ENCODE measurements at regions not wholly inside any gene's neighbourhood (a gene's known extent, or its start where the extent isn't known, plus 50 kb on each side); places are given as distances from the start of the nearest gene placed in this dataset.
"Not testable (repeated sequence)": the region's sequence is repeated elsewhere in the genome, so short reads cannot be mapped to it uniquely, and the experiment has no call there.

DNA sequence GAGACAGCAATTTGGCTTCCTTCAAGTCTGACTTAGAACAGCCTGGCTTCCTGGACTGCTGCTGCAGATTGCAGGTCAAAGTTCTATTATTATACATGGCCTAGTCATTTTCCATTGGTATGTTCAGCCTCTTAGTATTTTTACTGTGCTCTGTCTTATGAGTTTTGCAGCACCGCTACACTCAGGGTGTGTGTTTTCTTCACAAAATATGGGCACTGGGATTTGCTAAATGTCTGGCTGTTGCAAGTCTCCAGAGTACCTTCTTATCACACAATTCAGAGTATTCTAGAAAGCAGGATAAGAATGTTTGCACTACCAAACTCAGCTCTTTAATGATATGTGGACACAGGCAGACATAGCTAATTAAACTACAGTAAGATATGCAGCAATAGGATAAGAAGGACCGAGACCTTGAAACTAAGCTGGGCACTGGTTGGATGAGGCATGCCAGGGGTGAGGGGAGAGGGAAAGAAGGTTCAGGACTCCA is 203.0 kb upstream of the PDZRN3 start:
- Histone ChIP-seq H3K4me3 (ENCODE audit: control insufficient read depth in 1 of 7, extremely low read depth in 1 of 7, insufficient read depth in 4 of 7, low read depth in 2 of 7, low read length in 6 of 7) (no peak overlapping the region), H3K4me1 (ENCODE audit: control extremely low read depth in 1 of 4, control insufficient read depth in 4 of 4, insufficient read depth in 4 of 4, low read length in 3 of 4) (no peaks in the 10 kb centered on the region), H3K27me3 (replicated peaks in 2 of 5; ENCODE audit: control insufficient read depth in 4 of 5, insufficient read depth in 5 of 5, low read length in 4 of 5) (no peaks in the 10 kb centered on the region), H3K27ac (ENCODE audit: insufficient read depth in 1 of 2, low read depth in 1 of 2, low read length in 2 of 2, poor library complexity in 1 of 2, severe bottlenecking in 2 of 2) (no peak overlapping the region), H3K36me3 (ENCODE audit: control insufficient read depth in 4 of 4, insufficient read depth in 4 of 4, low read length in 3 of 4) (no peaks in the 10 kb centered on the region), H3K9me3 (ENCODE audit: control extremely low read depth in 1 of 5, control insufficient read depth in 4 of 5, insufficient read depth in 2 of 5, low read depth in 1 of 5, low read length in 4 of 5) (peaks cover 0 to 1% (median 0%) of the 10 kb centered on the region in 5 experiments)
- ChIA-PET CTCF (no interaction called here), POLR2A (no interaction called here)
- no peak for DNase-seq
- WGBS (ENCODE audit: insufficient coverage), result no CpG with 5 or more reads among the region's 2 CpGs

DNA sequence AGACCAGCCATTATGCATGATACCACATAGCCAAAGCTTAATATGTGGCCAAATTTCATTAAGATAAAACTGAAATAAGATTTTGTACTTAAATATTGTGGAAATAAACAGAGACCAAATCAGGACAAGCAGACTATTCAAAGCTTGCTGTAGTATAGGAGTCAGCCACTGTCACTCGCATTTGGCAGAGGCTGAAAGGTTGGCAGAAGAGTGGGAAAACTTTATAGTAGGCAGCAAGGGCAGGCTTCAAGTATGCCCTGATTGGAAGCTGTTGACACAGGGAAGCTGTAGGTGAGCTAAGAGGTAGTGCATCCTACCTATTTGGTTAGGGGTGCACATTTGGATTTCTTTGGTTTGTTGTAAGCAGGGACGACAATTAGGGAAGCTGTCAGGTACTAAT is 202.5 kb upstream of the PDZRN3 start:
- WGBS (ENCODE audit: insufficient coverage), result 100% methylated on average over 1 of the region's 2 CpGs
- DNase-seq, result no peak
- Histone ChIP-seq H3K9me3 (ENCODE audit: control extremely low read depth in 1 of 5, control insufficient read depth in 4 of 5, insufficient read depth in 2 of 5, low read depth in 1 of 5, low read length in 4 of 5) (peaks cover 0 to 3% (median 0%) of the 10 kb centered on the region in 5 experiments), H3K36me3 (ENCODE audit: control insufficient read depth in 4 of 4, insufficient read depth in 4 of 4, low read length in 3 of 4) (no peaks in the 10 kb centered on the region), H3K27me3 (replicated peaks in 2 of 5; ENCODE audit: control insufficient read depth in 4 of 5, insufficient read depth in 5 of 5, low read length in 4 of 5) (no peaks in the 10 kb centered on the region), H3K27ac (ENCODE audit: insufficient read depth in 1 of 2, low read depth in 1 of 2, low read length in 2 of 2, poor library complexity in 1 of 2, severe bottlenecking in 2 of 2) (no peak overlapping the region), H3K4me1 (ENCODE audit: control extremely low read depth in 1 of 4, control insufficient read depth in 4 of 4, insufficient read depth in 4 of 4, low read length in 3 of 4) (no peaks in the 10 kb centered on the region), H3K4me3 (ENCODE audit: control insufficient read depth in 1 of 7, extremely low read depth in 1 of 7, insufficient read depth in 4 of 7, low read depth in 2 of 7, low read length in 6 of 7) (no peak overlapping the region)
- ChIA-PET POLR2A (no interaction called here), CTCF (no interaction called here)

DNA sequence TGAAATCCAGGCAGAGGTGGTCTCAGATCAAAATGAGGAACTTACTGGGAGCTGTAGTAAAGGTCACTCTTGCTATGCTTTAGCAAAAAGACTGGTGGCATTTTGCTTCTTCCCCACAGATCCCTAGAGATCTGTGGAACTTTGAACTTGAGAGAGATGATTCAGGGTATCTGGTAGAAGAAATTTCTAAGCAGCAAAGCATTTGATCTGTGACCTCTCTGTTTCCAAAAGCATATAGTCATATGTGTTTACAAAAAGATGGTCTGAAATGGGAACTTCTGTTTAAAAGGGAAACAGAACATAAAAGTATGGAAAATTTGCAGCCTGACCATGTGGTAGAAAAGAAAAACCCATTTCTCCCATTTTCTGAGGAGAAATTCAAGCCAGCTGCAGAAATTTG is 196.2 kb upstream of the PDZRN3 start:
- CTCF ChIA-PET; POLR2A ChIA-PET; H3K4me3 ChIP-seq (ENCODE audit: control insufficient read depth in 1 of 7, extremely low read depth in 1 of 7, insufficient read depth in 4 of 7, low read depth in 2 of 7, low read length in 6 of 7); H3K36me3 ChIP-seq (ENCODE audit: control insufficient read depth in 4 of 4, insufficient read depth in 4 of 4, low read length in 3 of 4); H3K9me3 ChIP-seq (ENCODE audit: control extremely low read depth in 1 of 5, control insufficient read depth in 4 of 5, insufficient read depth in 2 of 5, low read depth in 1 of 5, low read length in 4 of 5); DNase-seq; H3K27ac ChIP-seq (ENCODE audit: insufficient read depth in 1 of 2, low read depth in 1 of 2, low read length in 2 of 2, poor library complexity in 1 of 2, severe bottlenecking in 2 of 2); H3K4me1 ChIP-seq (ENCODE audit: control extremely low read depth in 1 of 4, control insufficient read depth in 4 of 4, insufficient read depth in 4 of 4, low read length in 3 of 4); H3K27me3 ChIP-seq (replicated peaks in 2 of 5; ENCODE audit: control insufficient read depth in 4 of 5, insufficient read depth in 5 of 5, low read length in 4 of 5): not testable (repeated sequence)

DNA sequence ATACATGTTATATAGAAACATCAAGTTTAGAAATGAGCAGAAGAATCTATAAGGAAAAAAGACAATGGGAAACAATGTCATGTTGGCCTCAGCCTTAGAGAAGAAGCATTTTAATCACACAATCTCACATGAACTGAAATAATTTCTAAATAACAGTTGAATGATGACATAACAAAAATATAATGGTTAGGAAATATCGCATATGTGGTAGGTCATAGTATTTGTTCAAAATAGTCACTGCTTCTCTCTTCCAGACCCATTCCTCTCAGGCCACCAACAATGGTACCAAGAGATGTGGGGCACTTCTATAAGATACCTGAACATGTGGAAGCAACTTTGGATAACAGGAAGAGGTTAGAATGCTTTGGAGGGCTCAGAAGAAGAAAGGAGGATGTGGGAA is 195.7 kb upstream of the PDZRN3 start:
- Histone ChIP-seq H3K36me3 (ENCODE audit: control insufficient read depth in 4 of 4, insufficient read depth in 4 of 4, low read length in 3 of 4) (no peaks in the 10 kb centered on the region), H3K27me3 (replicated peaks in 2 of 5; ENCODE audit: control insufficient read depth in 4 of 5, insufficient read depth in 5 of 5, low read length in 4 of 5) (no peaks in the 10 kb centered on the region), H3K4me1 (ENCODE audit: control extremely low read depth in 1 of 4, control insufficient read depth in 4 of 4, insufficient read depth in 4 of 4, low read length in 3 of 4) (no peaks in the 10 kb centered on the region), H3K9me3 (ENCODE audit: control extremely low read depth in 1 of 5, control insufficient read depth in 4 of 5, insufficient read depth in 2 of 5, low read depth in 1 of 5, low read length in 4 of 5) (peaks cover 0 to 3% (median 0%) of the 10 kb centered on the region in 5 experiments), H3K27ac (ENCODE audit: insufficient read depth in 1 of 2, low read depth in 1 of 2, low read length in 2 of 2, poor library complexity in 1 of 2, severe bottlenecking in 2 of 2) (no peak overlapping the region), H3K4me3 (ENCODE audit: control insufficient read depth in 1 of 7, extremely low read depth in 1 of 7, insufficient read depth in 4 of 7, low read depth in 2 of 7, low read length in 6 of 7) (no peak overlapping the region)
- no CpG with 5 or more reads among the region's 1 CpG for WGBS (ENCODE audit: insufficient coverage)
- DNase-seq, result no peak
- ChIA-PET POLR2A (no interaction called here), CTCF (no interaction called here)

DNA sequence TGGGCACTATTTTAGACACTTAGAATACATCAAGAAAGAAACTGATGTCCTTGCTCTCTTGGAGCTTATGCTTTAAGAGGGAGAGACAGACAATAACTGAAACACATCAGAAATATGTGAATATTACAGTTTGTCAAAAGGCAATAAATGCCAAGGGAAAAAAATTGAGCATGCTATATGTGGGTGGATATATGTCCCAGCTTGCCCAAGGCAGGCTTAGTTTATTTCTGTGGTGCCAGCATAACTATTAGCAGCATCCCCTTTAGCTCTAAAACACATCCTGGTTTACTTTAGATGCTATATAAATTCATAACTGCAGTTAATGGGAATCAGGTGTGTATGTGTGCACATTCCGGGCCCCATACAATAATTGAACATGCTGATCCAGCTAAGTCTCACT is 191.2 kb upstream of the PDZRN3 start:
- no peak for DNase-seq
- no peaks in the 10 kb centered on the region for H3K27me3 ChIP-seq (replicated peaks in 2 of 5; ENCODE audit: control insufficient read depth in 4 of 5, insufficient read depth in 5 of 5, low read length in 4 of 5)
- no peaks in the 10 kb centered on the region for H3K36me3 ChIP-seq (ENCODE audit: control insufficient read depth in 4 of 4, insufficient read depth in 4 of 4, low read length in 3 of 4)
- CTCF ChIA-PET, result no interaction called here
- no peaks in the 10 kb centered on the region for H3K9me3 ChIP-seq (ENCODE audit: control extremely low read depth in 1 of 5, control insufficient read depth in 4 of 5, insufficient read depth in 2 of 5, low read depth in 1 of 5, low read length in 4 of 5)
- H3K4me1 ChIP-seq (ENCODE audit: control extremely low read depth in 1 of 4, control insufficient read depth in 4 of 4, insufficient read depth in 4 of 4, low read length in 3 of 4), result peaks cover 0 to 11% (median 0%) of the 10 kb centered on the region in 4 experiments
- POLR2A ChIA-PET, result no interaction called here
- H3K27ac ChIP-seq (ENCODE audit: insufficient read depth in 1 of 2, low read depth in 1 of 2, low read length in 2 of 2, poor library complexity in 1 of 2, severe bottlenecking in 2 of 2), result no peak overlapping the region
- 100% methylated on average over 1 of the region's 1 CpG for WGBS (ENCODE audit: insufficient coverage)
- H3K4me3 ChIP-seq (ENCODE audit: control insufficient read depth in 1 of 7, extremely low read depth in 1 of 7, insufficient read depth in 4 of 7, low read depth in 2 of 7, low read length in 6 of 7), result no peak overlapping the region

DNA sequence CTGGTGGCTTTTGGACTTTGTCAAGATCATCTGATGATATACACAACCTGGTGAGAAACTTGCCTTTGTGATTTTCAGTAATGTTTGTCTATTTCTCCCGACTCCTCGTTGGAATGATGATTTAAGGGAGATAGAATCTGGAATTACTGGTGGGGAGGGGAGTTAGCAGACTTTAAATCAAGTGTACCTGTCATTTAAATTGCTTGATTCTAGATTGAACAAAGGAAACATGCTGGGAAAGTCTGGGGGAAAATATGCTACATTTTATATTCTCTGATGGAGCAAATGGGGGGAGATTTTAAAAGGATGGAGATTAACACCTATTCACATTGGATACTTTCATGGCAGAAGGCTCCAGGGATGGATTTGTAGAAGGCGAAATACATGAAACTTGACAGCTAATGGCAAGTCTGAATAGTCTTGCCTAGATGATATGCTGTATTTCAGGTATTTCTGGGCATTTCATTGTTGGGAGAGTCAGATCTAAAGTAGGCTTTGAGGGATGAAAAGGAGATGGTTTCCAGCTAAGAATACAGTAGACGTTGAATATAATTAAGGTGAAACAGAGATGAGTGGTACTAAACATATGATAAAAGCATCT is 189.1 kb upstream of the PDZRN3 start:
- ChIA-PET CTCF (no interaction called here), POLR2A (no interaction called here)
- no peaks in the 10 kb centered on the region for H3K9me3 ChIP-seq (ENCODE audit: control extremely low read depth in 1 of 5, control insufficient read depth in 4 of 5, insufficient read depth in 2 of 5, low read depth in 1 of 5, low read length in 4 of 5)
- H3K27ac ChIP-seq (ENCODE audit: insufficient read depth in 1 of 2, low read depth in 1 of 2, low read length in 2 of 2, poor library complexity in 1 of 2, severe bottlenecking in 2 of 2), result no peak overlapping the region
- whole genome bisulfite sequencing (ENCODE audit: insufficient coverage), result 92% methylated on average over 4 of the region's 4 CpGs
- DNase-seq, result no peak
- H3K4me1 ChIP-seq (ENCODE audit: control extremely low read depth in 1 of 4, control insufficient read depth in 4 of 4, insufficient read depth in 4 of 4, low read length in 3 of 4), result peaks cover 0 to 11% (median 0%) of the 10 kb centered on the region in 4 experiments
- H3K4me3 ChIP-seq (ENCODE audit: control insufficient read depth in 1 of 7, extremely low read depth in 1 of 7, insufficient read depth in 4 of 7, low read depth in 2 of 7, low read length in 6 of 7), result no peak overlapping the region
- H3K36me3 ChIP-seq (ENCODE audit: control insufficient read depth in 4 of 4, insufficient read depth in 4 of 4, low read length in 3 of 4), result no peaks in the 10 kb centered on the region
- H3K27me3 ChIP-seq (replicated peaks in 2 of 5; ENCODE audit: control insufficient read depth in 4 of 5, insufficient read depth in 5 of 5, low read length in 4 of 5), result no peaks in the 10 kb centered on the region

DNA sequence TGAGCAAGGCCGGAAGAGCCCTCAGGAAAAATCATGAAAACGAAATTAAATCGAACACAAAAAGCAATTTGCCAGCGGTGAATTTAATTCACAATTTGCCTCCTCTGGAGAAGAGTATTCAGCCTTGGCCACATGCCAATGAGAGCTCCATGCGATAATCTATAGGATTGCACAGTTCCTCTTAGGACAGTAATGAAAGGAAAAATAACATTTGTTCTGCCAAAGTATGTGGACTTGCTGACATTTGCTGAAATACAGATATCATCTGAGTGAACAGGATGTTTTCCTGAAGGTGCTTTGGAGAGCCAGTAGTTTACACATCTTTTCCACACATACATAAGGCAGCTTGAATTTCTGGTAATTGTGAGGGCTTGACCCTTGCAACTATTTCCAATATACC is 188.6 kb upstream of the PDZRN3 start:
- DNase-seq, result peak in 2 of 3 donors; percentile 1 to 6
- Histone ChIP-seq H3K9me3 (ENCODE audit: control extremely low read depth in 1 of 5, control insufficient read depth in 4 of 5, insufficient read depth in 2 of 5, low read depth in 1 of 5, low read length in 4 of 5) (no peaks in the 10 kb centered on the region), H3K36me3 (ENCODE audit: control insufficient read depth in 4 of 4, insufficient read depth in 4 of 4, low read length in 3 of 4) (no peaks in the 10 kb centered on the region), H3K27me3 (replicated peaks in 2 of 5; ENCODE audit: control insufficient read depth in 4 of 5, insufficient read depth in 5 of 5, low read length in 4 of 5) (no peaks in the 10 kb centered on the region), H3K4me1 (ENCODE audit: control extremely low read depth in 1 of 4, control insufficient read depth in 4 of 4, insufficient read depth in 4 of 4, low read length in 3 of 4) (peaks cover 0 to 11% (median 0%) of the 10 kb centered on the region in 4 experiments), H3K27ac (ENCODE audit: insufficient read depth in 1 of 2, low read depth in 1 of 2, low read length in 2 of 2, poor library complexity in 1 of 2, severe bottlenecking in 2 of 2) (no peak overlapping the region), H3K4me3 (ENCODE audit: control insufficient read depth in 1 of 7, extremely low read depth in 1 of 7, insufficient read depth in 4 of 7, low read depth in 2 of 7, low read length in 6 of 7) (peak overlapping the region in 1 of 7 experiments; percentile 8)
- ChIA-PET CTCF (no interaction called here), POLR2A (no interaction called here)
- 50% methylated on average over 5 of the region's 5 CpGs for WGBS (ENCODE audit: insufficient coverage)

Measured in common myeloid progenitor, CD34-positive (primary cell).